ENCODE measurements at regions not wholly inside any gene's neighbourhood (a gene's known extent, or its start where the extent isn't known, plus 50 kb on each side); places are given as distances from the start of the nearest gene placed in this dataset.
"Not testable (repeated sequence)": the region's sequence is repeated elsewhere in the genome, so short reads cannot be mapped to it uniquely, and the experiment has no call there.

- DNase-seq (ENCODE audit: low read depth in 2 of 2) = no peak
Observed at GRCh38 chr5:15338546-15338945, 161.4 kb upstream of the FBXL7 start.

- DNase-seq (ENCODE audit: low read depth in 2 of 2) = no peak
Observed at GRCh38 chr5:15334551-15335266, 165.3 kb upstream of the FBXL7 start.

GRCh38 chr5:15333091-15333490 is 166.9 kb upstream of the FBXL7 start:
- no peak for DNase-seq (ENCODE audit: low read depth in 2 of 2)

- DNase-seq (ENCODE audit: low read depth in 2 of 2) = no peak
Observed at GRCh38 chr5:15326932-15327331, 173.0 kb upstream of the FBXL7 start.

GRCh38 chr5:15326471-15326870 is 173.5 kb upstream of the FBXL7 start:
- DNase-seq (ENCODE audit: low read depth in 2 of 2) = no peak

- DNase-seq (ENCODE audit: low read depth in 2 of 2) = no peak
Observed at GRCh38 chr5:15322421-15322820, 177.6 kb upstream of the FBXL7 start.

GRCh38 chr5:15321776-15322175 is 178.2 kb upstream of the FBXL7 start:
- no peak for DNase-seq (ENCODE audit: low read depth in 2 of 2)

- DNase-seq (ENCODE audit: low read depth in 2 of 2) = no peak
Observed at GRCh38 chr5:15320871-15321270, 179.1 kb upstream of the FBXL7 start.

- DNase-seq (ENCODE audit: low read depth in 2 of 2) = no peak
Observed at GRCh38 chr5:15304914-15305834, 194.8 kb upstream of the FBXL7 start.

- DNase-seq (ENCODE audit: low read depth in 2 of 2) = no peak
Observed at GRCh38 chr5:15304066-15304731, 195.8 kb upstream of the FBXL7 start.

- DNase-seq (ENCODE audit: low read depth in 2 of 2) = no peak
Observed at GRCh38 chr5:15300141-15300540, 199.8 kb upstream of the FBXL7 start.

GRCh38 chr5:15290953-15291352 is 209.0 kb upstream of the FBXL7 start:
- no peak for DNase-seq (ENCODE audit: low read depth in 2 of 2)

GRCh38 chr5:15286650-15287049 is 213.3 kb upstream of the FBXL7 start:
- no peak for DNase-seq (ENCODE audit: low read depth in 2 of 2)

GRCh38 chr5:15285901-15286583 is 213.9 kb upstream of the FBXL7 start:
- DNase-seq (ENCODE audit: low read depth in 2 of 2) = no peak

- no peak for DNase-seq (ENCODE audit: low read depth in 2 of 2)
Observed at GRCh38 chr5:15284706-15285105, 215.3 kb upstream of the FBXL7 start.

- DNase-seq (ENCODE audit: low read depth in 2 of 2) = no peak
Observed at GRCh38 chr5:15283076-15283475, 216.9 kb upstream of the FBXL7 start.

GRCh38 chr5:15282611-15283010 is 217.4 kb upstream of the FBXL7 start:
- no peak for DNase-seq (ENCODE audit: low read depth in 2 of 2)

- not testable (repeated sequence) for DNase-seq (ENCODE audit: low read depth in 2 of 2)
Observed at GRCh38 chr5:15271596-15271995, 228.4 kb upstream of the FBXL7 start.

GRCh38 chr5:15267966-15268365 is 232.0 kb upstream of the FBXL7 start:
- no peak for DNase-seq (ENCODE audit: low read depth in 2 of 2)

- no peak for DNase-seq (ENCODE audit: low read depth in 2 of 2)
Observed at GRCh38 chr5:15266841-15267240, 233.1 kb upstream of the FBXL7 start.

GRCh38 chr5:15266229-15266628 is 233.8 kb upstream of the FBXL7 start:
- DNase-seq (ENCODE audit: low read depth in 2 of 2) = no peak

GRCh38 chr5:15263942-15264341 is 236.0 kb upstream of the FBXL7 start:
- DNase-seq (ENCODE audit: low read depth in 2 of 2) = no peak

Measured in stimulated activated CD8-positive, alpha-beta memory T cell treated with anti-CD3 and anti-CD28 coated beads, Interleukin-7, amount 100 ng/mL, for 4 hours (primary cell).